GM18505 (cell line): ENCODE measurements at regions not wholly inside any gene's neighbourhood (a gene's known extent, or its start where the extent isn't known, plus 50 kb on each side); places are given as distances from the start of the nearest gene placed in this dataset.
"Not testable (repeated sequence)": the region's sequence is repeated elsewhere in the genome, so short reads cannot be mapped to it uniquely, and the experiment has no call there.

Experiments used
- ATAC-seq: cut with Tn5 transposase; IDR thresholded peaks from one replicate; pipeline ENCODE4 v1.9.1; 2021; ENCODE audit not compliant: unreplicated experiment
- POLR2A ChIP-seq: IDR thresholded peaks from 4 replicates; pipeline ENCODE4 v1.6.1; 2011; ENCODE audit warnings: borderline replicate concordance; ENCODE audit not compliant: insufficient read depth, insufficient read length; ENCODE audit errors: extremely low read depth

DNA sequence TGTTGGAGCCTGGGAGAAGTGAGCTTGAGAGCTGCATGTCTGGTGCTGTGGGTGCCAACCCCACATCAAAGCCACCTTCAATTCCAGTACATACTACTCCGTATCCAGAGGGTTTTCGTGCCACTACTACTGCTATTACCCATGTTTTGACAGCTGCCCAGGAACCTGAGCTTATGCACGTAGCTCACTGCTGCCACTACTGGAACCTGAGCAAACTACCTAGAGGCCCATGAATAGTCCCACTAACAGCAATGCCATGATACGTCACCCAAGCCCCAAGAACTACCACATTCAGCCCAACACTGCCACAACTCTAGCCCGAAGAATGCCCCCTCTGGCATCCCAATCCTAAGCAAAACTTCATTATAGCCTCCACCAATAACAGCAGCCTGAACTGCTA lies 215.2 kb upstream of the BCHE start:
- TF ChIP-seq POLR2A, result no peak
- no peak for ATAC-seq

DNA sequence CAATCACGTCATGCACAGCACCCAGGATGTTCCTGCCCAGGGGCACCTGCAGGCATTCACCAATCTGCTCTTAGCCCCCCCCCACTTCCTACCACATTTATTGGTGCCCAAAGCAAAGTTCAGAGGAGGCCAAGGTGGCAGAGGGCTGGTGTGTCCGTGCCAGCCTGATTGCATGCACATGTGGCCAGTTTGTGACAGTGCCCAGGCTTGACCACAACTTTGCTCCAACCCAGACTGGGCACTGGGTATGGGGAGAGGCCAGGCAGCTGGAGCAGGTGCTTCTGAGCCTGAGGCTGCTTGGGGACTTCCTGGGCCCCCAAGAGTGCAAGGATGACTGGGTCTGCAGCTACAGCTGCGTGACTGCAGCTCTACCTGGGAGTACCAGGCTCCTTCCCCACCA lies 192.3 kb upstream of the BCHE start:
- no peak for TF ChIP-seq POLR2A
- no peak for ATAC-seq

DNA sequence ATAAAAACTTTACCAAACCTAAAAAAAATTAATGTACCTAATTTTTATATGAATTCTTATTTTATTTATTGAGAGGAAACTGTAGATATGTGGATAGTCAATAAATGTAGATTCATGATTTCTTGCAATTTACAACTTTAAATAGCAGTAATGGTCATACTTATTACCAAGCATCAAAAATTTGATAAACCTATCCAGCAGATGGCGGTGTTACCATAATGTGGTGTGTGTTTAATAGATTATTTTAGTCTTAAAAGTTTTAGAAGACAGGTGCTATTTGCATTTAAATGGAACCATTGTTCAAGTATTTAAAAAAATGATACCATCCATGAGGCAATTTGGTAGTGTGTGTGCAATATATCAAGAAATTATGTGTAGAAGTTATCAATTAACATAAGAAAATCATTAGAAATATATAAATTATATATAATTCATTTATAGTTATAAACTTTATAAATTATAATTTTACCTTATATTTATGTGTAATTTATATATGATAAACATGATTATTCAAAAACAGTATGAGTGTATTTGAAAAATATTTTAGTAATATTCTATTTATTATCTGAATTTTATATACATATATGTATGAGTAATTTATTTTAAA lies 176.0 kb upstream of the BCHE start:
- no peak for TF ChIP-seq POLR2A
- ATAC-seq, result no peak

DNA sequence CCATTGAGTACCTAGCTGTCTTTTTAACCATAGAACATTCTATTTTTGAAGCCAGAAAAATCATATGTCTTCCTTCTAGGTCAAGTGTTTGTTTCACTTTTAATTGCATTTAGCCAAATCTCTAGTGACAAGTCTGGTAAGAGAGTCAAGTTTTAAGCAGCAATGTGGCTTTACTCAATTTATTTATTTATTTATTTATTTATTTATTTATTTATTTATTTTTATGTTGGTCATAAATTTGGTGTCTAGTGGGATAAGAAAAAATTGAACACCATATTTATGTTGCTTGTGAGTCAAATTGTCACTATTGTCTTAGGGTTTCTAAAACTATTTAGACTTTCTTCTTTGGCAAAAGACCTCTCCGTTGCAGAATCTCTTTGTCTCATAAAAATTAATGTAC lies 174.5 kb upstream of the BCHE start:
- no peak for ATAC-seq
- TF ChIP-seq POLR2A, result no peak

DNA sequence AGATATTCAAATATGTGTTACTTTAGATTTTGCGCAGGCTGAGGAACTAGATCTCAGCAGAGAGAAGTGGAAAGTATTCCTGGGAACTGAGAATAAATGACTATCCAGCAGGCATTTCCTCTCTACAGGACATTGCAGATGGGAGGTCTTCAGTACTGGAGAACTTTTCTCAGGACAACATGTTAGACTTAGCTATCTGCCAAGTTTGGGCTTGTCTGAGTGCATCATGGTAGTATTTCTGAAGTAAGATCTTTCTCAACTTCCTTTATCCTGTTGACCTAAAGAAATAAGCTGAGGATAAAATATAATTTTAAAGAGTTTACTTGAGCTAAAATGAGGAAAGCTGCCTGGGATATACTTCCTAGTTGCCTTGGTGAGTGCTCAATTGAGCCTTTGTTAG lies 167.9 kb upstream of the BCHE start:
- no peak for ATAC-seq

DNA sequence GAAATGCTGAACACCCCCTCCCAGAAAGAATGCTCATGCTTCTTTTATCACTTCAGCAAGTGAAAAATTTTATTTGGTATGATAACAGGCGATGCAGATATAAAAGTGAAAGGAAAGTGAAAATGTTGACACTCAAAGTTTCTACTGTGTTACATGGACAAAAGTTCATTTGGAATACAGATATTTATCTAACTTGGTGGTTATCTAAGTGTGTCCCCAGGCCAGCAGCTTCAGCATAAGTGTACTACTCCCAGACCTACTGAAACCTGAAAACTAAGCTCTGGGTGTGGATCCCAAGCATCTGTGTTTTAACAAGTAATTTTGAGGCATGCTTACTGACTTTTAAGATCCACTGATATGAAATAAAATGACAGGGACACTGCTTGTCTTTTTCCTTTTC lies 157.1 kb upstream of the BCHE start:
- no peak for TF ChIP-seq POLR2A
- no peak for ATAC-seq

More for the DNA sequence above, 167.9 kb upstream of the BCHE start:
- no peak for TF ChIP-seq POLR2A

DNA sequence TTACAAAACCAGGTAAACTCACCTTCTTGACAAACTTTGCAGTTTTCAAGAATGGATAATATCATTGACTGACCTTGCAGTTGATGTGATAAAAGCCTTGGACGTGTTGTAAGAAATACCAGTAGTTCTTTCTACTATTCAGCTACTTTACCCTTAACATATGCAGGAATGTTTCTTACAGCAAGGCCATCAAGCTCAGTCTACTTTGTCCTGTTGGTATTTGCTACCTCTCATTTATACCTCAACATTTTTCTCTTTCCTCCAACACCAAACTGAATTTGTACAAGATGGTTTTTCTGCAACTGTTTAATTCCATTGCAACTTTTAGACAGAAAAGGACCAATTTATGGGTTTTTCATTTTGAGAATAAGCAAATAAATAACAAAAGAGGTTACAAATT lies 147.4 kb upstream of the BCHE start:
- no peak for ATAC-seq
- no peak for TF ChIP-seq POLR2A

DNA sequence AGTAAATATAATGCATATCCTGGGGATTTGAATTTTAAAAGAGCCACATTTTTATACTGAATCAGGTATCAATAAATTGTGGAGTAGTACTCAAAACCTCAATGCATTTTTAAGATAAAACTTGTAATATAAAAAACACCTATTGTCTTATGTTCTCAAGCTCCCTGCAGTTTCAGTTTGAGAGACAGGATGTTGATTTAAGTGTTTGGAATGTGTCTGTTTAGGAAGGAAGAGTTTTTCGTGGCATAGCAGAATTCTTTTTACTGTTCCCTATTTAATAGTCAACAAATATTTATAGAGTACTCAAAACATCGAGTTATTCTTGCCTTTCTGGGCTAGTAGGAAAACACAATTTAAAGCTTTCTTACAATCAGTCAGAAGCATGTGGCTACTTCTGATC lies 146.1 kb upstream of the BCHE start:
- TF ChIP-seq POLR2A, result no peak
- ATAC-seq, result no peak

DNA sequence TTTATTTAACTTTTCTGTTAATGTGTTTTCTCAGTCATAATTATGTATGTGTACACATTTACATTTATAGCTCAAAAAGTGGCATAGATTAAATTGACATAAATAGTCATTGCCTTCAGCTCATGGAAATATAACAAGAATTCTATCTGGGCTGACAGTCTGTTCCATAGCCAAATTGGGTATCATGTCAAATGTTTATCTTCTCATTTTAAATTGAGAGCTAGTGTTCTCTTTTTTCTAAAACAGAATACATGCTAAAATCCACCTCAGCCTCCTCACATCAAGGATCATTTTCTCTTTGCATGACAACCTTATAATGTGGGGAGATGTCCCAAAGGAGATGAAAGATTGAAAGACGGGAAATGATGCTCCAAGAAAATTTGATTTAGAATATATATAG lies 144.1 kb upstream of the BCHE start:
- no peak for ATAC-seq
- no peak for TF ChIP-seq POLR2A

DNA sequence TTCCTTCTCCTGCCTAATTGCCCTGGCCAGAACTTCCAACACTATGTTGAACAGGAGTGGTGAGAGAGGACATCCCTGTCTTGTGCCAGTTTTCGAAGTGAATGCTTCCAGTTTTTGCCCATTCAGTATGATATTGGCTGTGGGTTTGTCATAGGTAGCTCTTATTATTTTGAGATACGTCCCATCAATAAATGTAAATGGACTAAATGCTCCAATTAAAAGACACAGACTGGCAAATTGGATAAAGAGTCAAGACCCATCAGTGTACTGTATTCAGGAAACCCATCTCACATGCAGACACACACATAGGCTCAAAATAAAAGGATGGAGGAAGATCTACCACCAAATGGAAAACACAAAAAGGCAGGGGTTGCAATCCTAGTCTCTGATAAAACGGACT lies 123.6 kb upstream of the BCHE start:
- not testable (repeated sequence) for ATAC-seq

DNA sequence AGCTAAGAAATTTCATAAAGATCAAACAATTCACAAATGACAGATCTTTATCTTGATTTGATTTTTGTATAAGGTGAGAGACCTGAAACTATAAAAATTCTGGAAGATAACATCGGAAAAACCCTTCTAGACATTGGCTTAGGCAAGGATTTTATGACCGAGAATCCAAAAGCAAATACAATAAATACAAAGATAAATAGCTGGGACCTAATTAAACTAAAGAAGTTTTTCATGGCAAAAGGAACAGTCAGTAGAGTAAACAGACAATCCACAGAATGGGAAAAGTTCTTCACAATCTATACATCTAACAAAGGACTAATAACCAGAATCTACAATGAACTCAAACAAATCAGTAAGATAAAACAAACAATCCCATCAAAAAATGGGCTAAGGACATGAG lies 116.9 kb upstream of the BCHE start:
- no peak for TF ChIP-seq POLR2A
- ATAC-seq, result no peak

DNA sequence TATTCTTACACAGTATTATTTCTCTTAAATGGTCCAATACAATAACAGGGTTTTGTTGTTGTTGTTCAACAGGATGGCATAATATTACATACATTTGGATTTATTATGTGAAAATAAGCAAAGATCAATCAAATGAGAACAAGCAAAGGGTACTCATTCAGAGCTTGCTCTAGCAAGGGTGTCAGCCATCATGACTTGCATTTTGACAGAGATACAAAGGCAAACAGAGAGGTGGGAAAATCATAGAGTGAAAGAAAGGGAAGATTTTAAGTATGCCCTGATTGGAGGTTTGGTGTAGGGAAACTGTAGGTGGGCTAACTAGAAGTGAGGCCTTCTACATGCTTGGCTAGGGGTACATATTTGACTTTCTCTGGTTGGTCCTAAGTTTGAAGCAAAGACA lies 109.1 kb upstream of the BCHE start:
- no peak for ATAC-seq
- no peak for TF ChIP-seq POLR2A

DNA sequence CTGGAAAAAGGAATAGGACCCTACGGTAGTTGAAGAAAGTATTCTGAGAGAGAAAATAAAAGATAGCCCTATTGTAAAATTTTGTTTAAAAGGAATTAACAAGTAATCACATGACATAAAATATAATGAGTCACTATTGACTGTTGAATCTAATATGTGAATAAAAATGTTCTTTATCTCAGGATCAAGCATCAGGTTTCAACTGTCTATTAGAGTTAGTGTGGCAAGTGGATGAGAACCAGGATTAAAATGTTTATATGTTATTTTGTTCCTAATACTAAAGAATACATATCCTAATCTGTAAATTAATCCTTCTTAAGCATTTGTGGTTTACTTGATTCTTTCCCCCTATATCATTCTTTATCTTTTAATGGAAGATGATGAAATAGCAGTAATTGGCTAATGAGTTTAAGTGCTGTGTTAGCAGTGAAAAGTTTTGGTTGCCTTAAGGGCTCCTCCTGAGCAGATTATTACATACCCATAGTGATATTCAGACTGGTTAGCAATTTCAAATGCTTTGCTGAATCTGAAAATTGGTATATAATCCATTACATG lies 101.8 kb upstream of the BCHE start:
- no peak for ATAC-seq
- no peak for TF ChIP-seq POLR2A

DNA sequence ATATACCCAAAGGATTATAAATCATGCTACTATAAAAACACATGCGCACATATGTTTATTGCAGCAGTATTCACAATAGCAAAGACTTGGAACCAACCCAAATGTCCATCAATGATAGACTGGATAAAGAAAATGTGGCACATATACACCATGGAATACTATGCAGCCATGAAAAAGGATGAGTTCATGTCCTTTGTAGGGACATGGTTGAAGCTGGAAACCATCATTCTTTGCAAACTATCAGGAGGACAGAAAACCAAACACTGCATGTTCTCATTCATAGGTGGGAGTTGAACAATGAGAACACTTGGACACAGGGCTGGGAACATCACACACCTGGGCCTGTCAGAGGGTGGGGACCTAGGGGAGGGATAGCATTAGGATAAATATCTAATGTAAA lies 98.9 kb upstream of the BCHE start:
- ATAC-seq, result not testable (repeated sequence)

DNA sequence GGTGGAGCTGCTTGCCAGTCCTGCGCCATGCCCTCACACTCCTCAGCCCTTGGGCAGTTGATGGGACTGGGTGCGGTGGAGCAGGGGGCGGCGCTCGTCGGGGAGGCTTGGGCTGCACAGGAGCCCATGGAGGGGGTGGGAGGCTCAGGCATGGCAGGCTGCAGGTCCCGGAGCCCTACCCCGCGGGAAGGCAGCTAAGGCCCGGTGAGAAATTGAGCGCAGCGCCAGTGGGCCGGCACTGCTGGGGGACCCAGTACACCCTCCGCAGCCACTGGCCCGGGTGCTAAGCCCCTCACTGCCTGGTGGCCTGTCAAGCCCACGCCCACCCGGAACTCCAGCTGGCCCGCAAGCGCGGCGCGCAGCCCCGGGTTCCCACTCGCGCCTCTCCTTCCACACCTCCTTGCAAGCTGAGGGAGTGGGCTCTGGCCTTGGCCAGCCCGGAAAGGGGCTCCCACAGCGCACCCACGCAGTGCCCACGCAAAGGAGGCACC lies 87.1 kb upstream of the BCHE start:
- ATAC-seq, result not testable (repeated sequence)
